Vagina (tissue), 2 donors: ENCODE measurements at regions not wholly inside any gene's neighbourhood (a gene's known extent, or its start where the extent isn't known, plus 50 kb on each side); places are given as distances from the start of the nearest gene placed in this dataset.

Source experiments
- CTCF ChIP-seq, 3 experiments: fragments of 450-650 bp in 2 of 3; fragments of 200-600 bp in 1 of 3; sonication (generic) in 1 of 3; IDR thresholded peaks; one replicate each; pipeline ENCODE4 v1.5.1; 2017 to 2019; ENCODE audit warnings: antibody characterized with exemption in 3 of 3, mild to moderate bottlenecking in 2 of 3, moderate library complexity in 2 of 3
- POLR2A ChIP-seq, 2 donors: fragments of 450-650 bp; IDR thresholded peaks; one replicate each; pipeline ENCODE4 v1.6.1; 2017; ENCODE audit warnings: antibody characterized with exemption in 2 of 2, mild to moderate bottlenecking in 2 of 2, moderate library complexity in 2 of 2
- POLR2AphosphoS5 ChIP-seq, 2 donors: sonication (generic); formaldehyde crosslinking; IDR thresholded peaks; one replicate each; pipeline ENCODE4 v1.9.0; 2017; ENCODE audit warnings: antibody characterized with exemption in 2 of 2, mild to moderate bottlenecking in 2 of 2, low read depth in 1 of 2; ENCODE audit not compliant: insufficient read depth in 1 of 2

DNA sequence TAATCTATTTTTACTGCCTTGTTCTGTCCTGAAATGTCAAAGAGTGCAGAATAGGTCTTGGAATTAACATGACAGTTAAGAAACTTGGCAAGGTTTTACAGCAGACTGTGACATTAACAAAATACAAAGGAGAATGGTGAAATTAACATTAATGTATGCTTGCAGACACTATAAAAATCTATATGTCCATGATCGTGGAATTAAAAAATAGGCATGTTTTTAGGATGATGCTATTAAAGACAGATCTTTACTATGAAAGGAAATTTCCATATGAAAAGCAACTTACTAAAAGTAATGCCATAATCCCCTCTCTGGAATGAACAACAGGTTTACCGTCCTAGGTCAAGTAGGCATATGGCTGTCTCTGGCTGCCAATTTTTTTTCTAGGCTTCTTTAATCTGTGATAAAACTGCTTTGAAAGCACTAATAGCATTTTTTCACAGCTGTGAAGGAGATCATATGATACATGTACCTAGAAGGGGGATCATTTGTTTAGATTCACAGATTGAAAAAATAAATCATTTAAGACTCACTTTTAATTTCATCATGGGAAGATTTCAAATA, 291.5 kb downstream of the ZNF536 start:
- TF ChIP-seq CTCF (IDR thresholded peaks at IDR 0.05), result no peak
- TF ChIP-seq POLR2A (IDR thresholded peaks at IDR 0.05), result no peak
- no peak for TF ChIP-seq POLR2AphosphoS5 (IDR thresholded peaks at IDR 0.05; ENCODE audit: insufficient read depth in 1 of 2, low read depth in 1 of 2)
